GM20000 (cell line): ENCODE measurements at regions not wholly inside any gene's neighbourhood (a gene's known extent, or its start where the extent isn't known, plus 50 kb on each side); places are given as distances from the start of the nearest gene placed in this dataset.

ENCODE experiments used
- DNase-seq: peaks from one replicate; pipeline ENCODE4 v3.0.0; 2012; ENCODE audit warnings: low spot score
- TF ChIP-seq, protein P1 (sequence below): IDR thresholded peaks from 2 replicates; pipeline ENCODE4 v1.5.1; 2012; ENCODE audit warnings: mild to moderate bottlenecking, control low read depth; ENCODE audit errors: extremely low read depth, missing control alignments

DNA sequence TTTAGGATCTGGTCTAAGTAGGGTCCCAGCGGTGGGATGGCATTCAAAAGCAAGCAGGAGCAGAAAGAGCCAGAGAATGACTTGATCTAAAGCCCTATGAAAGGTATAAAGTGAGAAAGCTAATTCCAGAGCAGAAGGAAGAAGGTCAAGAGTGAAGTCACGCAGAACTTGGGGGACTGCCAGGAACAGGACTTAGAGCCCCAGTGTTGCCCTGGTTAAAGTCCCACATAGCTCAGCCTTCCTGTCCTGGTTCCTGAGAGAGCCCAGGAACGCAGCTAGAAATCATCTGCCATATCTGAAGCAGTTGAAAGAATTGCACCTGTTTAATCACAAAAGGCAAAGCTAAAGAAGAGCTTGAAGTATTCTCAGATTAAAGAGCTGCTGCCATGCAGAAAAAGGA lies 160.6 kb upstream of the ATP1B1 start:
- TF ChIP-seq, protein P1, sequence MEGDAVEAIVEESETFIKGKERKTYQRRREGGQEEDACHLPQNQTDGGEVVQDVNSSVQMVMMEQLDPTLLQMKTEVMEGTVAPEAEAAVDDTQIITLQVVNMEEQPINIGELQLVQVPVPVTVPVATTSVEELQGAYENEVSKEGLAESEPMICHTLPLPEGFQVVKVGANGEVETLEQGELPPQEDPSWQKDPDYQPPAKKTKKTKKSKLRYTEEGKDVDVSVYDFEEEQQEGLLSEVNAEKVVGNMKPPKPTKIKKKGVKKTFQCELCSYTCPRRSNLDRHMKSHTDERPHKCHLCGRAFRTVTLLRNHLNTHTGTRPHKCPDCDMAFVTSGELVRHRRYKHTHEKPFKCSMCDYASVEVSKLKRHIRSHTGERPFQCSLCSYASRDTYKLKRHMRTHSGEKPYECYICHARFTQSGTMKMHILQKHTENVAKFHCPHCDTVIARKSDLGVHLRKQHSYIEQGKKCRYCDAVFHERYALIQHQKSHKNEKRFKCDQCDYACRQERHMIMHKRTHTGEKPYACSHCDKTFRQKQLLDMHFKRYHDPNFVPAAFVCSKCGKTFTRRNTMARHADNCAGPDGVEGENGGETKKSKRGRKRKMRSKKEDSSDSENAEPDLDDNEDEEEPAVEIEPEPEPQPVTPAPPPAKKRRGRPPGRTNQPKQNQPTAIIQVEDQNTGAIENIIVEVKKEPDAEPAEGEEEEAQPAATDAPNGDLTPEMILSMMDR: no peak
- no peak for DNase-seq

DNA sequence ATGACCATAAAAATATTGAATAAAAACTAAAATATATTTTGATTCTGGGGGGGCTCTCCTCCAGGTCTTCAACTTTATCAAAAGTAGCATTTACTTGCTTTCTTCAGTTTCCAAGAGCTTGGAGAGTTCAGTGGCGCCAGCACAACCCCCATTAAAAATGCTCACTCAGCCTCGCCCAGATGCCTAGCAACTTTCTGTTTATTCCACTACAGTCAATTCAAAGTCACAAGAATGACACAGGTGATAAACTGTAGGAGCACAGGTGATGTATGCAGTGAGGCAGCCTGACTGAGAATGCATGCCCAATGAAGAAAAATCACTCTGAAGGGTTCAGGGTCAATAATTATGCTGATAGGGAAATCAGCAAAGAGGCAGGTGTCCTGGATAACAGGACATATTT lies 159.4 kb upstream of the ATP1B1 start:
- TF ChIP-seq, protein P1: no peak
- no peak for DNase-seq

DNA sequence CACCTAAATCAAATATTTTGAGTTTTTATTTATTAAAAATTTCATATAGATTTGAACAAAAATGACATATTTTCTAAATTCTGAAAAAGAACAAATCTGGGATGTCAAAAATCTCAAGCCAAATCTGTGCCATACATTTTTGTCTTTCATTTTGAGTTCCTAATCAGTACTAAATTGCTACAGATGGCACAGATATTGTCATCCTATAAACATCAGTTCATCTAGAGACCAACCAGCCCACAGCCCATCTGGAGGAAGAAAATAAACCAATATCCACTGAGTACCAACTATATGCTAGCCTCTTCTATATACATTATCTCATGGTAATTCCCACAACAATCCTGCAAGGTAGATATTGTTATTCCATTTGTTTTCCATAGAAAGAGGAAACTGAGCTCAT lies 156.8 kb upstream of the ATP1B1 start:
- DNase-seq: no peak
- TF ChIP-seq, protein P1: no peak

DNA sequence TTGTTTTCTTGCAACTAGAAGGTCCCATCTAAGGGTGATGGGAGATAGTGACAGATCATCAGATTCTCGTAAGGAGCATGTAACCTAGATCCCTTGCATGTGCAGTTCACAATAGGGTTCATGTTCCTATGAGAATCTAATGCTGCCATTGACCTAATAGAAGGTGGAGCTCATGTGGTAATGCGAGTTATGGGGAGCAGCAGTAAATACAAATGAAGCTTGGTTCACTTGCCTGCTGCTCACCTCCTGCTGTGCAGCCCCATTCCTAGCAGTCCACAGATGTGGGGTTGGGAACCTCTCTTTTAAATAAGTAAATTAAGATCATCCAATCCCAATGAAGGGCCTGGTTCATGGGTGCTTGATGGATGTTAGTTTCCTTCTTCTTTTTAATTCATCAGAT lies 148.7 kb upstream of the ATP1B1 start:
- TF ChIP-seq, protein P1: no peak
- DNase-seq: no peak

DNA sequence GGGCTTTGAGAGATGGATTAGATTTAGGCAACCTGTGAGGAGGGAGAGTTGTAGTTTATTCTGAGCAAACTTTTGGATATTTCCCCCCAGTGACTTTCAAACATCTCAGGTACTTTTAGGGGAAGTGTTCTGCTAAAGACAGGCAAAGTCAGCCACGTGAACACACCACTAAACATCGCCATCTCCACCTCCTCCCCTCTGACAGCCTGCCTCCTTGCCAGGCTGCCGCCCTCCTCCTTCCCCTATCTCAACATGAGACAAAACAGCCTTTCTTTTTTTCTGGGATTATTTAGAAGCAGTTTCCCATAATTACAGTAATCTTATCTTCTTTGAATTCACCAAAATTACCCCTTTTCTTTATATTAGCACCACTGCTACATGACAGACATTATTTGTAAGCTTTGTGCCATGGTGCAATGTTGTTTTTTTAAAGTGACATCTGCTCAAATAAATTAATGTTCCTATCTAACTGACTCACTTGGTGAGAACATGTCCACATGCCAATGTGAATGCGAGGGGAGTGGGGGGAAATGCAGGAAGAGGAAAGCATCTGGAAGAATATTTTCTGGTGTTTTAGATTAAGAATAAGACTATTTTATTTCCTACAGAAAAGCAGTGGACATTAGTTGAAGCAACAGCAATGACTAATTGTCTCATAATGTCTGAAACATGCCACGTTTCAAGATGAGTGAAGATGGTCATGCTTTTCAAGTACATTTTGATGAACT lies 147.8 kb upstream of the ATP1B1 start:
- DNase-seq: no peak
- TF ChIP-seq, protein P1: no peak

DNA sequence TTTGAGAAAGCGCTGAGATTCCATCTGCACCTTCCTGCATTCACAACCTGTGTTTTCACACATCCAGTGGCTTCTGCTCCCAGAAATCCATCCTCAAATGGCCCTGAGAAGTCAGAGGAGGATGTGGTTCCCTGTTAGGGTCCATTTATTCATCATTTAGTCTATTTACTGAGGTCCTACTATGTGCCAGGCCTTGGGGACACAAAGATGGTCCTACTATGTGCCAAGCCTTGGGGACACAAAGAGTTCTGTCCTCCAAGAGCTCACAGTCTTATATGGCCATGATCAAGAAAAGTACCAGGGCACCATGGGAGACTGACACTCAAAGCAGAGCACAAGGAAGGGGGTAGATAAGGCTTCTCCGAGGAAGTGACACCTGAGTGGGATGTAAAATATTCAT lies 147.1 kb upstream of the ATP1B1 start:
- TF ChIP-seq, protein P1: no peak
- no peak for DNase-seq

DNA sequence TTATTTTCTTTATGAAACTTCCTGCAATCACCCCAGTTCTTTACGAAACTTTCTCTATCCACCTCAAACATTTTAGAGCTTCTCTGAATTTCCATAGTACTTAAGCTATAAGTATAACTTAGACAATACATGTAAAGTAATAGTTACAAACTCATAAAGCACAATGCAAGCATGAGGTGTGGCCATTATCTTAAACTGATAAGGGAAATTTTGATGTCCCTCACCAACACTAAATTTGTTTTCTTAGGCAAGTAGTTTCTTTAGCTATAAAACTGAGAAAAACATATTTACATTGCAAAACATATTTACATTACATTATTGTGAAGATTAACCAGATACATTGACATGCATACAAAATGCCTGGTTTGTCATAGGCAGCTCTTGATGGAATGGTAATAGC lies 146.4 kb upstream of the ATP1B1 start:
- TF ChIP-seq, protein P1: no peak
- DNase-seq: no peak
